Transverse colon (tissue), 4 donors: ENCODE measurements at regions not wholly inside any gene's neighbourhood (a gene's known extent, or its start where the extent isn't known, plus 50 kb on each side); places are given as distances from the start of the nearest gene placed in this dataset.

Source experiments
- DNase-seq: peaks from one replicate; pipeline ENCODE4 v3.0.0-alpha.2; 2019
- H3K27ac ChIP-seq, 4 donors: fragments of 200-600 bp; sonication (generic); 2 replicates each; pipeline ENCODE4 v1.5.1; 2016 to 2018; ENCODE audit warnings: inconsistent platforms in 4 of 4
- H3K27me3 ChIP-seq: fragments of 200-600 bp; sonication (generic); 2 replicates; pipeline ENCODE4 v1.5.1; 2017; ENCODE audit warnings: inconsistent platforms
- H3K36me3 ChIP-seq, 4 donors: fragments of 200-600 bp; sonication (generic); 2 replicates each; pipeline ENCODE4 v1.5.1; 2017 to 2019; ENCODE audit warnings: inconsistent platforms in 4 of 4
- H3K4me1 ChIP-seq, 4 donors: fragments of 200-600 bp; sonication (generic); 2 replicates each; pipeline ENCODE4 v1.5.1; 2017 to 2020; ENCODE audit warnings: inconsistent platforms in 4 of 4
- H3K4me3 ChIP-seq, 4 donors: fragments of 200-600 bp; sonication (generic); 1 replicate in 1 of 4; 2 replicates in 3 of 4; pipeline versions ENCODE4 v1.5.1 to v1.6.1; 2017 to 2019; ENCODE audit warnings: inconsistent platforms in 4 of 4
- H3K9me3 ChIP-seq, 2 donors: fragments of 200-600 bp; sonication (generic); 2 replicates each; pipeline ENCODE4 v1.5.1; 2017 to 2019; ENCODE audit warnings: inconsistent platforms in 2 of 2
- CTCF ChIP-seq, 5 experiments: fragments of 200-600 bp in 3 of 5; fragments of 450-650 bp in 2 of 5; sonication (generic) in 3 of 5; IDR thresholded peaks; 1 replicate in 2 of 5; 2 replicates in 3 of 5; pipeline ENCODE4 v1.5.1; 2016 to 2017; ENCODE audit warnings: antibody characterized with exemption in 5 of 5, inconsistent platforms in 3 of 5, mild to moderate bottlenecking in 2 of 5, moderate library complexity in 1 of 5
- EP300 ChIP-seq: sonication (generic); formaldehyde crosslinking; IDR thresholded peaks from one replicate; pipeline ENCODE4 v1.6.1; 2017; ENCODE audit warnings: antibody characterized with exemption, low read depth
- POLR2A ChIP-seq: fragments of 450-650 bp; IDR thresholded peaks from one replicate; pipeline ENCODE4 v1.6.1; 2016; ENCODE audit warnings: antibody characterized with exemption, mild to moderate bottlenecking, moderate library complexity
- POLR2AphosphoS5 ChIP-seq, 3 donors: sonication (generic); formaldehyde crosslinking; IDR thresholded peaks; one replicate each; pipeline ENCODE4 v1.6.1; 2016; ENCODE audit warnings: antibody characterized with exemption in 3 of 3
- WGBS, 2 donors: methylation state at CpG; one replicate each; pipeline ENCODE4 v1.1.5; 2018; ENCODE audit warnings: low coverage in 1 of 2; 5-methylcytosine and 5-hydroxymethylcytosine counted together
- in situ Hi-C, 4 donors: fragments of 200-750 bp; cut with MboI; loops; one replicate each; pipeline versions ENCODE4 v1.15.0 to v1.15.1; 2017; ENCODE audit warnings: low sequenced_read_pairs in 3 of 4, low pct_ligation_motif_present in 1 of 4, low pct_unique_long_range_greater_than_20kb in 1 of 4
- intact Hi-C: fragments of 100-400 bp; cut with DNase I; formaldehyde crosslinking; loops from one replicate; pipeline ENCODE4 v1.15.1; 2023; ENCODE audit warnings: low total_unique reads

GRCh38 chr16:65576631-65577030 is 454.8 kb upstream of the CDH11 start:
- no peaks in the 10 kb centered on the region for H3K36me3 ChIP-seq
- H3K9me3 ChIP-seq = no peaks in the 10 kb centered on the region
- DNase-seq = no peak
- intact Hi-C loops (no loop called here), in situ Hi-C loops (no loop called here)
- no peak overlapping the region for H3K27ac ChIP-seq
- 45 to 85% methylated on average over 3 to 10 of the region's 10 CpGs for WGBS, 2 donors
- H3K27me3 ChIP-seq = no peaks in the 10 kb centered on the region
- no peaks in the 10 kb centered on the region for H3K4me1 ChIP-seq
- H3K4me3 ChIP-seq = no peak overlapping the region
- TF ChIP-seq POLR2A (no peak), CTCF (IDR thresholded peaks at IDR 0.05) (no peak), EP300 (no peak), POLR2AphosphoS5 (IDR thresholded peaks at IDR 0.05) (no peak)

GRCh38 chr16:65576139-65576538 is 454.3 kb upstream of the CDH11 start:
- 90 to 97% methylated on average over 6 to 11 of the region's 11 CpGs for WGBS, 2 donors
- no peak for TF ChIP-seq EP300
- TF ChIP-seq POLR2A = no peak
- no peak for TF ChIP-seq POLR2AphosphoS5 (IDR thresholded peaks at IDR 0.05)
- TF ChIP-seq CTCF (IDR thresholded peaks at IDR 0.05) = no peak
- Histone ChIP-seq H3K4me3 (no peak overlapping the region), H3K4me1 (no peaks in the 10 kb centered on the region), H3K36me3 (no peaks in the 10 kb centered on the region), H3K9me3 (no peaks in the 10 kb centered on the region), H3K27me3 (no peaks in the 10 kb centered on the region), H3K27ac (no peak overlapping the region)
- intact Hi-C loops = no loop called here
- in situ Hi-C loops = no loop called here
- no peak for DNase-seq

GRCh38 chr16:65574326-65574966 is 452.6 kb upstream of the CDH11 start:
- H3K4me1 ChIP-seq = no peaks in the 10 kb centered on the region
- TF ChIP-seq CTCF (IDR thresholded peaks at IDR 0.05) (no peak), POLR2A (no peak), EP300 (no peak), POLR2AphosphoS5 (IDR thresholded peaks at IDR 0.05) (no peak)
- 68 to 74% methylated on average over 7 to 13 of the region's 13 CpGs for WGBS, 2 donors
- in situ Hi-C loops (no loop called here), intact Hi-C loops (no loop called here)
- H3K36me3 ChIP-seq = no peaks in the 10 kb centered on the region
- DNase-seq = no peak
- no peaks in the 10 kb centered on the region for H3K27me3 ChIP-seq
- H3K4me3 ChIP-seq = no peak overlapping the region
- H3K9me3 ChIP-seq = no peaks in the 10 kb centered on the region
- H3K27ac ChIP-seq = no peak overlapping the region

- Histone ChIP-seq H3K4me1 (no peaks in the 10 kb centered on the region), H3K4me3 (no peak overlapping the region), H3K27me3 (no peaks in the 10 kb centered on the region), H3K9me3 (no peaks in the 10 kb centered on the region), H3K27ac (no peak overlapping the region), H3K36me3 (no peaks in the 10 kb centered on the region)
- in situ Hi-C loops = no loop called here
- intact Hi-C loops = no loop called here
- TF ChIP-seq POLR2A = no peak
- no peak for TF ChIP-seq POLR2AphosphoS5 (IDR thresholded peaks at IDR 0.05)
- TF ChIP-seq EP300 = no peak
- no peak for TF ChIP-seq CTCF (IDR thresholded peaks at IDR 0.05)
- no peak for DNase-seq
- WGBS, 2 donors = 82 to 86% methylated on average over 1 of the region's 1 CpG
Observed at GRCh38 chr16:65572156-65572555, 450.3 kb upstream of the CDH11 start.
